Chondrocyte (in vitro differentiated cells): ENCODE measurements at regions not wholly inside any gene's neighbourhood (a gene's known extent, or its start where the extent isn't known, plus 50 kb on each side); places are given as distances from the start of the nearest gene placed in this dataset.
"Not testable (repeated sequence)": the region's sequence is repeated elsewhere in the genome, so short reads cannot be mapped to it uniquely, and the experiment has no call there.

Source experiments
- DNase-seq: peaks from one replicate; pipeline ENCODE4 v3.0.0; 2021; ENCODE audit warnings: mixed read lengths, low spot score
- H3K27ac Mint-ChIP-seq: one replicate; pipeline ENCODE4 v1.8.0; 2021; ENCODE audit warnings: mild to moderate bottlenecking, moderate library complexity, mixed read lengths; ENCODE audit not compliant: unreplicated experiment
- H3K27me3 Mint-ChIP-seq: 2 replicates; pipeline ENCODE4 v1.8.0; 2021; ENCODE audit warnings: low read depth, mixed read lengths
- H3K36me3 Mint-ChIP-seq: 2 replicates; pipeline ENCODE4 v1.8.0; 2021; ENCODE audit warnings: low read depth, mixed read lengths
- H3K4me1 Mint-ChIP-seq: 2 replicates; pipeline ENCODE4 v1.8.0; 2021; ENCODE audit warnings: low read depth, mild to moderate bottlenecking, mixed read lengths
- H3K4me3 Mint-ChIP-seq: one replicate; pipeline ENCODE4 v1.8.0; 2021; ENCODE audit warnings: mild to moderate bottlenecking, moderate library complexity, mixed read lengths; ENCODE audit not compliant: unreplicated experiment
- H3K9me3 Mint-ChIP-seq: 2 replicates; pipeline ENCODE4 v1.8.0; 2021; ENCODE audit warnings: low read depth, mixed read lengths
- TF ChIP-seq, protein P1 (sequence below): fragments of 200-600 bp; sonication (generic); IDR thresholded peaks from 2 replicates; pipeline ENCODE4 v1.5.0; 2021; ENCODE audit warnings: antibody characterized with exemption, mild to moderate bottlenecking, moderate library complexity

DNA sequence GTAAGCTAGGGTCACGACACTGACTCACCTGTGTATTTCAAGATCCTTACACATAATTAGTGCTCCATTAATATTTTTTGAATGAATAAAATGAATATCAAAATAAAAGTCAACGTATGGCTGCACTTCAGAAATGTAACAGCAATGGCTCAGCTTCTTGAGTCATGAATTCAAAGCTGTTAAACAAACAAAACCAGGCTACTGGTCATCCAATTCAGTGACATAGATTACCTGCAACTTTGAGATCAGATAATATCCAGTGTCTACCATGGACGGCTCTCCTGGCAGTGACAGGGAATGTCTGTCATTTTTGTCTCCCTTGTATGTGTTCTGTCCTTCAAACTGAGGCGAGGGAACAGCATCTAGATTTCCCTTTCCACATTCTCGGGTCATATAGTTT lies 225.6 kb downstream of the EFCAB11 start:
- H3K27ac Mint-ChIP-seq: no peak overlapping the region
- DNase-seq: no peak
- no peak overlapping the region for H3K4me3 Mint-ChIP-seq
- H3K27me3 Mint-ChIP-seq: no peaks in the 10 kb centered on the region
- H3K9me3 Mint-ChIP-seq: peaks cover 21% of the 10 kb centered on the region
- H3K4me1 Mint-ChIP-seq: peaks cover 10% of the 10 kb centered on the region
- H3K36me3 Mint-ChIP-seq: no peaks in the 10 kb centered on the region
- TF ChIP-seq, protein P1, sequence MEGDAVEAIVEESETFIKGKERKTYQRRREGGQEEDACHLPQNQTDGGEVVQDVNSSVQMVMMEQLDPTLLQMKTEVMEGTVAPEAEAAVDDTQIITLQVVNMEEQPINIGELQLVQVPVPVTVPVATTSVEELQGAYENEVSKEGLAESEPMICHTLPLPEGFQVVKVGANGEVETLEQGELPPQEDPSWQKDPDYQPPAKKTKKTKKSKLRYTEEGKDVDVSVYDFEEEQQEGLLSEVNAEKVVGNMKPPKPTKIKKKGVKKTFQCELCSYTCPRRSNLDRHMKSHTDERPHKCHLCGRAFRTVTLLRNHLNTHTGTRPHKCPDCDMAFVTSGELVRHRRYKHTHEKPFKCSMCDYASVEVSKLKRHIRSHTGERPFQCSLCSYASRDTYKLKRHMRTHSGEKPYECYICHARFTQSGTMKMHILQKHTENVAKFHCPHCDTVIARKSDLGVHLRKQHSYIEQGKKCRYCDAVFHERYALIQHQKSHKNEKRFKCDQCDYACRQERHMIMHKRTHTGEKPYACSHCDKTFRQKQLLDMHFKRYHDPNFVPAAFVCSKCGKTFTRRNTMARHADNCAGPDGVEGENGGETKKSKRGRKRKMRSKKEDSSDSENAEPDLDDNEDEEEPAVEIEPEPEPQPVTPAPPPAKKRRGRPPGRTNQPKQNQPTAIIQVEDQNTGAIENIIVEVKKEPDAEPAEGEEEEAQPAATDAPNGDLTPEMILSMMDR: no peak

- H3K4me1 Mint-ChIP-seq: peaks cover 11% of the 10 kb centered on the region
- not testable (repeated sequence) for H3K4me3 Mint-ChIP-seq, H3K9me3 Mint-ChIP-seq, H3K27ac Mint-ChIP-seq, DNase-seq, H3K27me3 Mint-ChIP-seq, H3K36me3 Mint-ChIP-seq
These were observed 228.3 kb downstream of the EFCAB11 start for GRCh38 chr14:89726226-89726625.

- no peaks in the 10 kb centered on the region for H3K27me3 Mint-ChIP-seq
- no peak for DNase-seq
- H3K9me3 Mint-ChIP-seq: no peaks in the 10 kb centered on the region
- no peaks in the 10 kb centered on the region for H3K36me3 Mint-ChIP-seq
- peaks cover 17% of the 10 kb centered on the region for H3K4me1 Mint-ChIP-seq
- no peak overlapping the region for H3K4me3 Mint-ChIP-seq
- TF ChIP-seq, protein P1: no peak
- H3K27ac Mint-ChIP-seq: no peak overlapping the region
These were observed 229.9 kb downstream of the EFCAB11 start for GRCh38 chr14:89724628-89724960.

DNA sequence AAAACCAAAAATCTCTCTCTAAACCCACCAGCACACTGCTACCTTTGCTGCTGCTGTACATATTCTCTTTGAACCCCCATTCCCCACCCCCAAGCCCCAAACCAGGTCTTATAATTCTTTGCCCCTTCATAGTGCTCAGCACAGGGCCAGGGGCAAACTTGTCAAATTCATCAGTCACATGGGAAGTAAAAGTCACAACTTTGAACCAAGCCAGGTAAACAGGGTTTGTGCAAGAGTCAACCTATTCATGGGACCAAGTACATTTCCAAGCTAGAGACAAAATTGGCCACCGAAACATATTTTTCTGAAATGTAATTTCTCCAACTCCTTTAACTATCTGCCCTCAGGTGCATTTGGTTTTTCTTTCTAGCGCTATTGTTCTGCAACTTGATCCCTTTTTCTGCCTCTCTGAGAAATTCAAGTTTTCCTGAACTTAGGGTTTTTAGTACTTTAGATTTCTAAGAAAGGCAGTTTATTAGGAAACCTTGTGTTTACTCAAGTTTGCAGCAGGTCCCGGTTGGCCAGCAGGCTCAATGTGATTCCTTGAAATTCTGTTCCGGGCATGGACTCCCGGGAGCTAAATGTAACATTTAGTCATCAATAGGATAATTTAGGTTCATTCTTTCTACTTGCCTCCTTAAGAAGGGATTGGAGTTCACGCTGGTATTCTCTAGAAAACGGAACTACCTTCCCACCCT lies 230.5 kb downstream of the EFCAB11 start:
- Mint-ChIP-seq H3K27ac (no peak overlapping the region), H3K36me3 (no peaks in the 10 kb centered on the region), H3K9me3 (no peaks in the 10 kb centered on the region), H3K27me3 (no peaks in the 10 kb centered on the region), H3K4me1 (peaks cover 17% of the 10 kb centered on the region), H3K4me3 (no peak overlapping the region)
- DNase-seq: no peak
- TF ChIP-seq, protein P1: no peak

- H3K4me1 Mint-ChIP-seq: peaks cover 17% of the 10 kb centered on the region
- TF ChIP-seq, protein P1: no peak
- DNase-seq: no peak
- H3K27ac Mint-ChIP-seq: no peak overlapping the region
- no peaks in the 10 kb centered on the region for H3K36me3 Mint-ChIP-seq
- H3K9me3 Mint-ChIP-seq: no peaks in the 10 kb centered on the region
- no peak overlapping the region for H3K4me3 Mint-ChIP-seq
- no peaks in the 10 kb centered on the region for H3K27me3 Mint-ChIP-seq
These were observed 232.6 kb downstream of the EFCAB11 start for GRCh38 chr14:89721956-89722355.
